Lower leg skin (tissue), 3 donors: ENCODE measurements at regions not wholly inside any gene's neighbourhood (a gene's known extent, or its start where the extent isn't known, plus 50 kb on each side); places are given as distances from the start of the nearest gene placed in this dataset.

Experiments
- POLR2A ChIP-seq, 2 donors: fragments of 450-650 bp; IDR thresholded peaks; one replicate each; pipeline ENCODE4 v1.6.1; 2016 to 2017; ENCODE audit warnings: antibody characterized with exemption in 2 of 2, mild to moderate bottlenecking in 1 of 2, moderate library complexity in 1 of 2
- TF ChIP-seq, protein P1 (sequence below), 3 donors: fragments of 450-650 bp; IDR thresholded peaks; one replicate each; pipeline ENCODE4 v1.5.1; 2016; ENCODE audit warnings: antibody characterized with exemption in 3 of 3, mild to moderate bottlenecking in 3 of 3, moderate library complexity in 2 of 3

DNA sequence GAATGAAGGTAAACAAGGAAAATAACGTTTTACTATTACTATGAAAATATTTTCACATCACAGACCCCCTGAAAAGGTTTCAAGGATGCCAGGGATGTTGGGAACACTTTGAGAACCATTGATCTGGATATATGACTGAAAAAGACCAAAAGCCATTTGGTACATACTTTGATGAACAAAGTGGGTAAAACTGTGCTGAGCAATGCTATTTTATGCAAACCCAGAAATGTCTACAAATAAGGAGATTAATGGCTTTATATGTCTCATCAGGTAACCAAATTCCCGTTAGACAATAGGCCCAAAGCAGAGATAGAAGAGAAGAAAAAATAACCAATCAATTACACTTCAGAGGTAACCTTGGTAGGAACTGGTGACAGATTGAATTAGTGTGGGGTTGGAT is 101.4 kb upstream of the CNKSR3 start:
- no peak for TF ChIP-seq POLR2A (IDR thresholded peaks at IDR 0.05)
- TF ChIP-seq, protein P1, sequence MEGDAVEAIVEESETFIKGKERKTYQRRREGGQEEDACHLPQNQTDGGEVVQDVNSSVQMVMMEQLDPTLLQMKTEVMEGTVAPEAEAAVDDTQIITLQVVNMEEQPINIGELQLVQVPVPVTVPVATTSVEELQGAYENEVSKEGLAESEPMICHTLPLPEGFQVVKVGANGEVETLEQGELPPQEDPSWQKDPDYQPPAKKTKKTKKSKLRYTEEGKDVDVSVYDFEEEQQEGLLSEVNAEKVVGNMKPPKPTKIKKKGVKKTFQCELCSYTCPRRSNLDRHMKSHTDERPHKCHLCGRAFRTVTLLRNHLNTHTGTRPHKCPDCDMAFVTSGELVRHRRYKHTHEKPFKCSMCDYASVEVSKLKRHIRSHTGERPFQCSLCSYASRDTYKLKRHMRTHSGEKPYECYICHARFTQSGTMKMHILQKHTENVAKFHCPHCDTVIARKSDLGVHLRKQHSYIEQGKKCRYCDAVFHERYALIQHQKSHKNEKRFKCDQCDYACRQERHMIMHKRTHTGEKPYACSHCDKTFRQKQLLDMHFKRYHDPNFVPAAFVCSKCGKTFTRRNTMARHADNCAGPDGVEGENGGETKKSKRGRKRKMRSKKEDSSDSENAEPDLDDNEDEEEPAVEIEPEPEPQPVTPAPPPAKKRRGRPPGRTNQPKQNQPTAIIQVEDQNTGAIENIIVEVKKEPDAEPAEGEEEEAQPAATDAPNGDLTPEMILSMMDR (IDR thresholded peaks at IDR 0.05), result no peak
